Activated CD4-positive, alpha-beta T cell treated with anti-CD3 and anti-CD28 coated beads for 1 hour (primary cell): ENCODE measurements at regions not wholly inside any gene's neighbourhood (a gene's known extent, or its start where the extent isn't known, plus 50 kb on each side); places are given as distances from the start of the nearest gene placed in this dataset.
"Not testable (repeated sequence)": the region's sequence is repeated elsewhere in the genome, so short reads cannot be mapped to it uniquely, and the experiment has no call there.

ENCODE experiments used
- DNase-seq: peaks from one replicate; pipeline ENCODE4 v3.0.0-alpha.2; 2020

GRCh38 chrX:121709236-121709635, 661.8 kb downstream of the GLUD2 start:
- not testable (repeated sequence) for DNase-seq

GRCh38 chrX:121733514-121733913, 686.1 kb downstream of the GLUD2 start:
- no peak for DNase-seq

GRCh38 chrX:121746105-121746504, 698.7 kb downstream of the GLUD2 start:
- no peak for DNase-seq

- DNase-seq, result not testable (repeated sequence)
Observed at GRCh38 chrX:121753602-121754001, 706.2 kb downstream of the GLUD2 start.

GRCh38 chrX:121754301-121754700, 706.9 kb downstream of the GLUD2 start:
- DNase-seq, result no peak

GRCh38 chrX:121755541-121755940, 708.1 kb downstream of the GLUD2 start:
- DNase-seq, result no peak

- DNase-seq, result no peak
Observed at GRCh38 chrX:121761845-121762244, 714.4 kb downstream of the GLUD2 start.

GRCh38 chrX:121763671-121764070, 716.3 kb downstream of the GLUD2 start:
- no peak for DNase-seq

- DNase-seq, result not testable (repeated sequence)
Observed at GRCh38 chrX:121768210-121768609, 720.8 kb downstream of the GLUD2 start.

- DNase-seq, result no peak
Observed at GRCh38 chrX:121781991-121782390, 734.6 kb downstream of the GLUD2 start.

- DNase-seq, result no peak
Observed at GRCh38 chrX:121782544-121782943, 735.1 kb downstream of the GLUD2 start.

- DNase-seq, result no peak
Observed at GRCh38 chrX:121782976-121783375, 735.6 kb downstream of the GLUD2 start.

- no peak for DNase-seq
Observed at GRCh38 chrX:121802881-121803412, 755.5 kb downstream of the GLUD2 start.

GRCh38 chrX:121823406-121823805, 776.0 kb downstream of the GLUD2 start:
- DNase-seq, result no peak

- DNase-seq, result no peak
Observed at GRCh38 chrX:121831601-121832000, 784.2 kb downstream of the GLUD2 start.

GRCh38 chrX:121832446-121832845, 785.0 kb downstream of the GLUD2 start:
- no peak for DNase-seq

- no peak for DNase-seq
Observed at GRCh38 chrX:121836000-121836399, 788.6 kb downstream of the GLUD2 start.

- no peak for DNase-seq
Observed at GRCh38 chrX:121851033-121851432, 803.6 kb downstream of the GLUD2 start.

- no peak for DNase-seq
Observed at GRCh38 chrX:121853762-121854613, 806.6 kb downstream of the GLUD2 start.

GRCh38 chrX:121854614-121854911, 807.2 kb downstream of the GLUD2 start:
- DNase-seq, result no peak

GRCh38 chrX:121858867-121859647, 811.6 kb downstream of the GLUD2 start:
- no peak for DNase-seq

GRCh38 chrX:121863976-121864375, 816.6 kb downstream of the GLUD2 start:
- no peak for DNase-seq

GRCh38 chrX:121864561-121864960, 817.2 kb downstream of the GLUD2 start:
- no peak for DNase-seq

GRCh38 chrX:121869876-121870477, 822.6 kb downstream of the GLUD2 start:
- DNase-seq, result no peak
